ENCODE measurements at regions not wholly inside any gene's neighbourhood (a gene's known extent, or its start where the extent isn't known, plus 50 kb on each side); places are given as distances from the start of the nearest gene placed in this dataset.
"Not testable (repeated sequence)": the region's sequence is repeated elsewhere in the genome, so short reads cannot be mapped to it uniquely, and the experiment has no call there.

- DNase-seq: no peak
Observed at GRCh38 chr19:27843861-27844260, 1369.1 kb downstream of the UQCRFS1 start.

DNA sequence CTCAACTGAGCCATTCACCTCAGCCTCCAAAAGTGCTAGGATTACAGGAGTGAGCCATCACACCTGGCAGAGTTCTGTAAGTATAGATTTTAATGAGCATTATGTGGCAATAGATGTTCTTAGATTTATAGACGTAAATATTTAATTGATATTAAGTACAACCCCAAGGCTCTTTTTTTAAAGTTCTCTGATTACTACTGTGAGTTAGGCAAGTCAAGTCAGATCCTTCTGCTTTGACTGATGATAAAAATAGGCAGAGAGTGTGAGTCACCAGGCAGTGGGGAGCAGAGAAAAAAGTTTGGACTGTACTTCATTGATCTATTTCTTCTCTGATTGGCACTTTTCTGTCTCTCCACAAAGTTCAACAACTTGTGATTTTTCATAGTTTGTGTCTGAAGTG, 1379.9 kb downstream of the UQCRFS1 start:
- no peak for DNase-seq

DNA sequence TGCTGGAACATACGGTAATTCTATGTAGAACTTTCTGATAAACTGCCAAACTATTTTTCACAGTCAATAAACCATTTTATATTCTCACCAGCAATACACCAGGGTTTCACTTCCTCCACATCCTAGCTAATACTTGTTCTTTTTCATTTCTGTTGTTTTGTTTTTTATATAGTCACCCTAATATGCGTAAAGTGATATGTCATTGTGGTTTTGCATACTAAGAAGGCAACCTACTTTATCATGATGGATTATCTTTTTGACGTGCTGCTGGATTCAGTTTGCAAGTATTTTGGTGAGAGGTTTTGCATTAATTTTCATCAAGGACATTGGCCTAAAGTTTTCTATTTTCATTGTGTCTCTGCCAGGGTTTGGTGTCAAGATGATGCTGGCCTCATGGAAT, 1384.1 kb downstream of the UQCRFS1 start:
- DNase-seq: no peak

DNA sequence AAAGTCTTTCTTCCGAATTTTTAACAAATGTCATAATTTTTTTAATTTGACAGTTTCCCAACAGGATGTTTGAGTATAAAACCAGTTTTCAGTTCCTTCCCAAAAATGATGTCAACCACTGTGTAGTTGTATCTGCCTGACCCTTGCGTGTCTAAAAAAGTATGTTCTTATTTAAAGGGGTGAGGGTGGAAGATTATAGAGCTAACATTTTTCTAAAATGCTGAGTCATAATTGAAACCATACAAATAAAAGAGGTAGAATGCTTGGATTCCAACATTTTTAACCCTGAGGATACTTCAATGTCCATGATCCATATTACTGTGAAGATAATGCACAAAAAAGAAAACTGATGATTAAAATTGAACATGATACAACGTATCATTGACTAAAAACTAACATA, 1388.8 kb downstream of the UQCRFS1 start:
- DNase-seq: no peak

DNA sequence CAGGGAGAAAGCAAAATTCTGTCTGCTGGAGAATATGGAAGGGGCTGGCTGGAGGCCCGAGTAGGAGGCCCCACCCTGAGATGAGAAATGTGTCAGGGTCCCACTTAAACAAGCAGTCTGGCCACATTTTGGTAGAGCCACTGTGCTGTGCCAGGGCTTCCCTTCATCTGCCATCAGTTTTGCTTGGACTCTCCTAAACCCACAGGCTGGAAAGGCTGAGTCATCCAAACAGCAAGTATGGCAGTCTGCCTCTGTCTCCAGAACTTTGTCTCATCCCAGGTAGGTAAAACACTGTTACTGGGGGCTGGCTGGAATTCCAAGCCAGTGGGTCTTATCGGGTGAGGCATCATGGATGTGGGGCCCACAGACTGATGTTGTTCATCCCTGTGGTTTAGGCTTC, 1390.6 kb downstream of the UQCRFS1 start:
- no peak for DNase-seq

GRCh38 chr19:27821418-27822018, 1391.4 kb downstream of the UQCRFS1 start:
- no peak for DNase-seq

GRCh38 chr19:27815985-27816384, 1397.0 kb downstream of the UQCRFS1 start:
- DNase-seq: no peak

DNA sequence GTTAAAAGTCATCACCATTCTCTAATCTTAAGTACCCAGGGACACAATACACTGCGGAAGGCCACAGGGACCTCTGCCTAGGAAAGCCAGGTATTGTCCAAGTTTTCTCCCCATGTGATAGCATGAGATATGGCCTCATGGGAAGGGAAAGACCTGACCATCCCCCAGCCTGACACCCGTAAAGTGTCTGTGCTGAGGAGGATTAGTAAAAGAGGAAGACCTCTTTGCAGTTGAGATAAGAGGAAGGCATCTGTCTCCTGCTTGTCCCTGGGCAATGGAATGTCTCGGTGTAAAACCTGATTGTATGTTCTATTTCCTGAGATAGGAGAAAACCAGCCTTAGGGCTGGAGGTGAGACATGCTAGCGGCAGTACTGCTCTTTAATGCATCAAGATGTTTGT, 1398.1 kb downstream of the UQCRFS1 start:
- not testable (repeated sequence) for DNase-seq

- DNase-seq: not testable (repeated sequence)
Observed at GRCh38 chr19:27814274-27814673, 1398.7 kb downstream of the UQCRFS1 start.

DNA sequence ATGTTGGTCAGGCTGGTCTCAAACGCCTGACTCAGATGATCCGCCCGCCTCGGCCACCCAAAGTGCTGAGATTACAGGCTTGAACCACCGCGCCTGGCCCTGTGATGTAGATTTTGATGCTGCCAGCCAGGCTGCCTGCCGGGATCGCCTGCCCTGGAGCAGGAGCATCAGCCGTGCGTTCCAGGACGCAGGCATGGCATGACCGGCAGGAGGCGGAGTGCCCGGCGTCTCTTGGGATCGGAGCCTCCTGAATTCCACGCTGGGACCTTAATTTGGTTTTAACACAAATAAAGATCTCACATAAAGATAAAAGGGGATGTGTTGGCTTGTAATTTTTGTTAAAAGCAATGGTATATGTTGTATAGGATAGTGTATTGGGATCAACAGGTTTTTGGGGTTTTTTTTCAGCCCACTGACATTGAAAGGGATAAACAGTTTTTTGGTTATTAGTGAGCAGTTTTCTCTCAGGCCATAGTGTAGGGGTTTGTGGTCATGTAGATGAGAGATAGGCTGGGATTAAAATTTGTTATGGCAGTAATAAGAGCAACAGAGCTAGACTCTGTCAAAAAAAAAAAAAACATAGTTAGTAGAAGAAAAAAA, 1406.4 kb downstream of the UQCRFS1 start:
- no peak for DNase-seq

GRCh38 chr19:27805848-27806247, 1407.1 kb downstream of the UQCRFS1 start:
- DNase-seq: no peak

- DNase-seq: peak in 1 of 2 experiments; percentile 9
Observed at GRCh38 chr19:27802293-27802692, 1410.7 kb downstream of the UQCRFS1 start.

DNA sequence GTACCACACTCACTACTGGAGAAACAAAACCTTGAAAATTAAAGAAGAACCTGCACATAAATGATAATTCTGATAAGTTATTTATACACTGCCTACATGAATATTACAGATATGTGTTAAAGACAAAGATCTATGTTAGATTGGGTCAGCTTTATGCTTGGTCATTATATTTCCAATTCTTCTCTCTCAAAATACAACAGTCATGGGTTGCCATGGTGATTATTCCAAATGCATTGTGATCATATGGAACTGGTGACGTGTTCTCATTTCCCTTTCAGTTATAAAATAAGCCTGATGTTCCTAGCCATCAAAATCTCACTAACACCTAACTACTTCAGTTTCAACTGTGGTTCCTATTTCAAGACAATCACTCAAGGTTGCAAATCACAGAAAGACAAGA, 1416.4 kb downstream of the UQCRFS1 start:
- DNase-seq: no peak

DNA sequence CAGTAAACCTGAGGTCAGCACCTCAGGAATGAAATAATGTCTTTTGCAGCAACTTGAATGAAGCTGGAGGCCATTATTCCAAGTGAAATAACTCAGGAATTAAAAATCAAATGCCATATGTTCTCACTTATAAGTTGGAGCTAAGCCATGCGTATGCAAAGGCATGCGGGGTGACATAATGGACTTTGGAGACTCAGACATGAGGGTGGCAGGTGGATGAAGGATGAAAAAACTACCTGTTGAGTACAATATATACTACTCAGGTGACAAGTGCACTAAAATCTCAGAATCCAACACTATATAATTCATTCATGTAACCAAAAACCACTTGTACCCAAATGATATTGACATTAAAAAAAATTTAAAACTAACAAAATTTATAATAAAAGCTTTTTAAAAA, 1416.9 kb downstream of the UQCRFS1 start:
- no peak for DNase-seq

DNA sequence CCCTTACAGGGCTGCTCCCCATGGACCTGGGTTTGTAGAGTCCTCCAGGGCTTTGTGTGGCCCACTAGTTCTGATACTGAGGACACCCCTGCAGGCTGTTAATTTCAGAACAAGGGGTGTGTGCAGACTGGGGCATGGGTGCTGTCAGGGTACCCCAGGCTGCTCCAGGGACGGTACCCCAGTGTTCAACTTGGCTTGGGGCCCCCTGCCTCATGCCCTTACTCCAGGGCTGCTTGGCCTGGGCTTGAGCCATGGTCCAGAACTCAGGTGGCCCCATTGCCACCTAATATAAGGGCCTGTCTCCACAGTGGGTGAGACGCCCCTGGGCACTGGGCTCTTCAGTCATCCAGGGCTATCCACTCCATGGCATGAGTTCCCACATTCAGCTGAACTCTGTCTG, 1417.6 kb downstream of the UQCRFS1 start:
- no peak for DNase-seq

DNA sequence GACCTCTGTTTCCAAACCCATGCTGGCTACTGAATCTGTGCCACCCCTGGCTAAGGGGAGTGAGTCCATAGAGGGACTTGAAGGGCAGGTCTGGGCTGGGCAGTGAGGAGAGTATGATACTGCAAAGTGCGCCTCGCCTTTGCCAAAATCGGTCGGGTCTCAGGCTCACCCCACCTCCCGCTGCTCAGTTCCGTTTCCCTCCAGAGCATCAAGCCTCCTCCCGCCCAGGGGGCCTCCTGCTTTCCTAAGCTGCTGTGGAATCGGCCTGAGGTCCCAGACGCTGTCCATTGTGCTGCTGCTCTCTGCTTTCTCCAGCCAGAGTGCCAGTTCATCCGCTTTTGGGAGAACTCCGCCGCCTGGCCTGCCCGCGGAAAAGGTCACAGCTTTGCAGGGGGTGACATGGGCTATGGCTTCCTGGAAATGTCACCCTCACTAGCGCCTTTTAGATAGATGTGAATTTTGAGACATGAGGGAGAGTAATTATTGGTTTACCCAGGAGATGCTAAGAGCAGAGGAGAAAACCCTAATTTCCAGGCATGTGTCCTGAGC, 1418.4 kb downstream of the UQCRFS1 start:
- DNase-seq: peak in 1 of 2 experiments; percentile 10

GRCh38 chr19:27793644-27794493, 1419.1 kb downstream of the UQCRFS1 start:
- peak; percentile 90 to 92 for DNase-seq

GRCh38 chr19:27793128-27793643, 1419.8 kb downstream of the UQCRFS1 start:
- peak; percentile 76 to 84 for DNase-seq

GRCh38 chr19:27792576-27793127, 1420.3 kb downstream of the UQCRFS1 start:
- DNase-seq: no peak

DNA sequence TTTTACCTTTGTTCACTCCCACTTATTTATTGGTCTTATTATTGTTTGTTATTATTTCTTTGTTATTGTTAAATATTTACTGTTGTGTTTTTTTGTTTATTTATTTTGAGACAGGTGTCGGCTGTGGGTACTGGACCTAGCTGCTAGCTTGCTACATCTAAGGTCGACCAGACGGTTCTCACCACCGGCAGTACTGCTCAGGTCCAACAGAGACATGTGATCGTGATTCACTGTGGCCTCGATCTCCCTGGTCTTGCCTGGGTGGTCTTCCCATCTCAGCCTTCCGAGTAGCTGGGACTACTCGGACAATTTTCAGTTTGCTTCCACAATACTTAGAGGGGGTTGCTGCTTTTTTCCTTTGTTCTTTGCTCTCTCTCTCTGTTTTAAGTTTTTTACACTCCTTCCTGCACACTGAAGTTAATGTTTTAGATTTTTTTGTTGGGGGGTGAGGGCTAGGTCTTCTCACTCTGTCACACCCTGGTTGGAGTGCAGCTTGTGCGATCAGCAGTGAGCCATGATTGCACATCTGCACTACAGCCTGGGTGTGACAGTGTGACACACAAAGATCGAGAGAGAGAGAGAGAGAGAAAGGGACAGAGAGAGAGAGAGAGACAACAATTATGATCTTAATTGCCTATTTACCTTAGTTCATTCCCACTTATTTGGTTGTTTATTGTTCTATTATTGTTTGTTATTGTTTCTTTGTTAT, 1432.4 kb downstream of the UQCRFS1 start:
- no peak for DNase-seq

GRCh38 chr19:27779954-27780353, 1433.0 kb downstream of the UQCRFS1 start:
- no peak for DNase-seq

GRCh38 chr19:27777726-27778125, 1435.2 kb downstream of the UQCRFS1 start:
- no peak for DNase-seq

- DNase-seq: no peak
Observed at GRCh38 chr19:27777242-27777641, 1435.7 kb downstream of the UQCRFS1 start.
